Tibial artery (tissue), 4 donors: ENCODE measurements at regions not wholly inside any gene's neighbourhood (a gene's known extent, or its start where the extent isn't known, plus 50 kb on each side); places are given as distances from the start of the nearest gene placed in this dataset.

Experiments
- DNase-seq, 2 donors: peaks; one replicate each; pipeline ENCODE4 v3.0.0-alpha.2; 2019
- H3K27ac ChIP-seq, 2 donors: fragments of 200-600 bp; sonication (generic) in 1 of 2; 1 replicate in 1 of 2; 2 replicates in 1 of 2; pipeline ENCODE4 v1.5.1; 2018 to 2019; ENCODE audit warnings: mild to moderate bottlenecking in 1 of 2
- H3K27me3 ChIP-seq, 2 donors: fragments of 200-600 bp; sonication (generic) in 1 of 2; one replicate each; pipeline versions ENCODE4 v1.5.1 to v1.6.0; 2016 to 2019
- H3K36me3 ChIP-seq, 3 donors: fragments of 200-600 bp; sonication (generic) in 2 of 3; one replicate each; pipeline ENCODE4 v1.5.1; 2016 to 2019; ENCODE audit warnings: mild to moderate bottlenecking in 2 of 3
- H3K4me1 ChIP-seq, 4 donors: fragments of 200-600 bp; sonication (generic) in 2 of 4; 1 replicate in 3 of 4; 2 replicates in 1 of 4; pipeline ENCODE4 v1.5.1; 2016 to 2019
- H3K4me3 ChIP-seq, 2 donors: fragments of 200-600 bp; sonication (generic) in 1 of 2; 1 replicate in 1 of 2; 2 replicates in 1 of 2; pipeline ENCODE4 v1.5.1; 2018 to 2019; ENCODE audit warnings: mild to moderate bottlenecking in 2 of 2
- H3K9me3 ChIP-seq, 3 donors: fragments of 200-600 bp; sonication (generic) in 1 of 3; one replicate each; pipeline ENCODE4 v1.5.1; 2016 to 2019
- intact Hi-C: fragments of 100-400 bp; cut with DNase I; formaldehyde crosslinking; loops from one replicate; pipeline ENCODE4 v1.15.0; 2023; ENCODE audit warnings: low total_unique reads
- TF ChIP-seq, protein P1 (sequence below), 2 experiments: fragments of 200-600 bp in 1 of 2; fragments of 450-650 bp in 1 of 2; IDR thresholded peaks; one replicate each; pipeline ENCODE4 v1.5.1; 2017 to 2019; ENCODE audit warnings: antibody characterized with exemption in 2 of 2, mild to moderate bottlenecking in 1 of 2, moderate library complexity in 1 of 2

DNA sequence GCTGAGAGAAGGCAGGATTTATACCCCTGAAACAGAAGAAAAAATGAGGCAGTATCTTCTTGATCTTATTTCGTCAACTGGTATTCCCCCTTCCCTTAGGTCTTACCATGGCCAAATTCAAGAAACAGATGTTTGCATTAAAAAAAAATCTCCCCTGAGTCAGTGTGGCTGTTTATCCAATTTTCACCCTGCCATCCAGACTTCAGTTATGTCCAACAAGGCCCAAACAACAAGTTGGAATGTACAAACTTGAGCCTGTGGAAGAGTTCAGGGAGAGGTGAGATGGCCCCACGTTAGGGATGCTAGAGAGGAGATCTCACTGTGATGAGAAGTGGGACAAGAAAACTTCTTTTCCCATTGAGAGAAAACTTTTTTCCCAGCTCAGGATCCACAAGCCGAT, 147.2 kb upstream of the PROX1 start:
- Histone ChIP-seq H3K27ac (no peak overlapping the region), H3K36me3 (no peaks in the 10 kb centered on the region), H3K27me3 (peaks cover 0 to 2% of the 10 kb centered on the region in 2 donors), H3K9me3 (peaks cover 0 to 4% (median 0%) of the 10 kb centered on the region in 3 donors), H3K4me3 (no peak overlapping the region), H3K4me1 (no peaks in the 10 kb centered on the region)
- intact Hi-C loops: no loop called here
- TF ChIP-seq, protein P1, sequence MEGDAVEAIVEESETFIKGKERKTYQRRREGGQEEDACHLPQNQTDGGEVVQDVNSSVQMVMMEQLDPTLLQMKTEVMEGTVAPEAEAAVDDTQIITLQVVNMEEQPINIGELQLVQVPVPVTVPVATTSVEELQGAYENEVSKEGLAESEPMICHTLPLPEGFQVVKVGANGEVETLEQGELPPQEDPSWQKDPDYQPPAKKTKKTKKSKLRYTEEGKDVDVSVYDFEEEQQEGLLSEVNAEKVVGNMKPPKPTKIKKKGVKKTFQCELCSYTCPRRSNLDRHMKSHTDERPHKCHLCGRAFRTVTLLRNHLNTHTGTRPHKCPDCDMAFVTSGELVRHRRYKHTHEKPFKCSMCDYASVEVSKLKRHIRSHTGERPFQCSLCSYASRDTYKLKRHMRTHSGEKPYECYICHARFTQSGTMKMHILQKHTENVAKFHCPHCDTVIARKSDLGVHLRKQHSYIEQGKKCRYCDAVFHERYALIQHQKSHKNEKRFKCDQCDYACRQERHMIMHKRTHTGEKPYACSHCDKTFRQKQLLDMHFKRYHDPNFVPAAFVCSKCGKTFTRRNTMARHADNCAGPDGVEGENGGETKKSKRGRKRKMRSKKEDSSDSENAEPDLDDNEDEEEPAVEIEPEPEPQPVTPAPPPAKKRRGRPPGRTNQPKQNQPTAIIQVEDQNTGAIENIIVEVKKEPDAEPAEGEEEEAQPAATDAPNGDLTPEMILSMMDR (IDR thresholded peaks at IDR 0.05): no peak
- DNase-seq: no peak

DNA sequence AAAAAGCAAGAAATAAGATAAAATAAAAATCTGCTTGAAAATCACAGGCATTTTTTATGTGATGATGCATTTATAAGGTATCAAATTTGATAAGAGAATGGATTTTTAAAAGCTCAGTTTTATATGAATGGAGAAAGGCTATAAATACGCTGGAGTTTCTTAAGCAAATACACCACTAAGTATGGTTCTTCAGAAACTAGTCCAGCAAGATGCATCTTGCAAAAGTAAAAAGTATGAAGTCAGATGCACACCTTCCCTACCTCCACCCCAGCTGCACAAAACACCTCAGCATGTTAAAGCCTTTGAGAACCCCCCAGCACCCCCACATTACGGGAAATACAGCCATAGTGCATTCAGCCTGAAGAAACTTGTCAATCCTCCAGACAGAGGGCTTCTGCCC, 143.1 kb upstream of the PROX1 start:
- TF ChIP-seq, protein P1 (IDR thresholded peaks at IDR 0.05): no peak
- H3K4me1 ChIP-seq: no peaks in the 10 kb centered on the region
- H3K4me3 ChIP-seq: no peak overlapping the region
- H3K27ac ChIP-seq: no peak overlapping the region
- H3K9me3 ChIP-seq: no peaks in the 10 kb centered on the region
- H3K27me3 ChIP-seq: peaks cover 0 to 2% of the 10 kb centered on the region in 2 donors
- DNase-seq: no peak
- no peaks in the 10 kb centered on the region for H3K36me3 ChIP-seq
- intact Hi-C loops: no loop called here

DNA sequence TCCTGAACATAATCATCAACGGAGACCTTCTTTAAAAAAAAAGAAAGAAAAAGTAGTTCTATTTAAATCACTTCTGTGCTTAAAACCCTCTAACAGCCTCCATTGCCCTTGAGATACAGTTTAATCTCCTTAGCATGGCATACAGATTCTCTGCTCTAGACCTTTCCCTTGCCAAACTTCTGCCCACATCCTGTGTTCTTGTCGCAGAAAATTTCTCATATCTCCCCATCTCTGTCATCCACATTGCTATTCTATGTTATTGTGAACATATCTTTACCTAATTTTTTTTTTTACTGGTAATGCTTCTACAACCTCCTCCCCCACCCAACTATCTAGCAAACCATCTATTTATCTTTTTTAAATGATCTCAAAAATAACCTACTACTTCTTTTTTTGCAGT, 135.7 kb upstream of the PROX1 start:
- no peaks in the 10 kb centered on the region for H3K9me3 ChIP-seq
- H3K36me3 ChIP-seq: no peaks in the 10 kb centered on the region
- H3K27me3 ChIP-seq: peaks cover 0 to 5% of the 10 kb centered on the region in 2 donors
- no peaks in the 10 kb centered on the region for H3K4me1 ChIP-seq
- H3K27ac ChIP-seq: no peak overlapping the region
- no peak for DNase-seq
- H3K4me3 ChIP-seq: no peak overlapping the region
- intact Hi-C loops: no loop called here
- TF ChIP-seq, protein P1 (IDR thresholded peaks at IDR 0.05): no peak

DNA sequence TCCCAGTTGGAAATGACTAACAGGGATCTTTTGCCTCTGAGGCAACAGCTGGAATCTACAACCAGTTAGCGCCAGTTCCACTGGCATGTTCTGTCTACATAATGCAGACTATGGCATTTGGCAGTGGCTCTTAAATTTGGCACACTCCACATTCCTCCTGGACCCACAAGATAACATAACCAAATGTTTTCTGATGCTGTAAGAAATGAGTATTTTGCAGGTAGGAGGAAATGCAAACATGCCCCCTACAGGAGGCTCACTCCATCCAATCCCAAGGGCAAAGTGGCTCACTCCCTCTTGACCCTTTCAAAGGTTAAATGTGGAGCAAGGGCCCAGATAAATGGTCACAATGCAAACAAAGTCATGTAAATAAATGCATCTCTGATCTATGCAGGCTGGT, 129.2 kb upstream of the PROX1 start:
- intact Hi-C loops: no loop called here
- H3K4me3 ChIP-seq: no peak overlapping the region
- no peaks in the 10 kb centered on the region for H3K36me3 ChIP-seq
- DNase-seq: no peak
- no peak overlapping the region for H3K27ac ChIP-seq
- H3K9me3 ChIP-seq: no peaks in the 10 kb centered on the region
- H3K4me1 ChIP-seq: no peaks in the 10 kb centered on the region
- peaks cover 0 to 5% of the 10 kb centered on the region in 2 donors for H3K27me3 ChIP-seq
- TF ChIP-seq, protein P1 (IDR thresholded peaks at IDR 0.05): no peak

DNA sequence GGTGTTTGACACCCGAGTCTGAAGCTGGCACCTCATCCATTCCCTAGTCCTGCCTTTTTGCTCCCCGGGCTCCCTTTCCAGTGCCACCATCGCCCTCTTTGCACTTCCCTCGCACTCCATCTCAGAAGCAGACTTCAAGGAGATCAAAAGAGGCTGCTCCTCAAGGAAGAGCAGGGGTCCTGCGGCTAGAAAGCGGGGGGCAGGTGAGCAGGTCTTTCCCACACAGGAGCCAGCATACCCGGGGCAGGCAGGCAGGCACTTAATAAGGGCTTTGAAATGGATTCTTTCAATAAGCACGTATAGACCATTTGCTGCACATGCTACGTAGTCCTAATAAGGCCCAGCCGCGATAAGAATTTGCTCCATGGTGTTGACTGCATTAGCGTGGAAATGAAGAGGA, 125.9 kb upstream of the PROX1 start:
- Histone ChIP-seq H3K4me1 (no peaks in the 10 kb centered on the region), H3K27ac (no peak overlapping the region), H3K4me3 (no peak overlapping the region), H3K27me3 (no peaks in the 10 kb centered on the region), H3K36me3 (no peaks in the 10 kb centered on the region), H3K9me3 (no peaks in the 10 kb centered on the region)
- TF ChIP-seq, protein P1 (IDR thresholded peaks at IDR 0.05): no peak
- DNase-seq: no peak
- intact Hi-C loops: no loop called here

DNA sequence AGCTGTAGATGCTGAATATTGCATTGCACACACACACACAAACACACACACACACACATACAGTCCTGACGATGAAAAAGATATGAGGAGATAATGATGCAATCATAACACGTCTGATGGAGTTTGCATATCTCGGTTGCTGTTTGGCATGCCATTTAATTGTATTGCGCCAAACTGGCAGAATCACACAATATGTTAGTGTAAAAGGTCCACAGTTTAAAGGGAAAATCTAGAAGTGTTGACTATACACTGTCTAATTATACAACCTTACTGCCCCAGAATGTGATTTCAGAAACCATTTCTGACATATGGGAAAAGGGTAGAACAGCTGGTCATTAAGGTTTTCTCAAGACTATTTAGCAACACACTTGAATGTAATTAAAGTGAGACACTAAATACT, 123.7 kb upstream of the PROX1 start:
- H3K4me3 ChIP-seq: no peak overlapping the region
- no peak overlapping the region for H3K27ac ChIP-seq
- no peaks in the 10 kb centered on the region for H3K27me3 ChIP-seq
- H3K36me3 ChIP-seq: no peaks in the 10 kb centered on the region
- no peak for DNase-seq
- no peaks in the 10 kb centered on the region for H3K4me1 ChIP-seq
- no peaks in the 10 kb centered on the region for H3K9me3 ChIP-seq
- TF ChIP-seq, protein P1 (IDR thresholded peaks at IDR 0.05): no peak
- intact Hi-C loops: no loop called here
